CD4-positive, alpha-beta T cell treated with Interleukin-12 subunit alpha and Interleukin-12 subunit beta, for 1 hour (primary cell): ENCODE measurements at regions not wholly inside any gene's neighbourhood (a gene's known extent, or its start where the extent isn't known, plus 50 kb on each side); places are given as distances from the start of the nearest gene placed in this dataset.

ENCODE experiments used
- DNase-seq: peaks from one replicate; pipeline ENCODE4 v3.0.0-alpha.2; 2020

GRCh38 chr4:62288808-62289541, 1088.8 kb downstream of the ADGRL3 start:
- DNase-seq = no peak

GRCh38 chr4:62285026-62285425, 1084.9 kb downstream of the ADGRL3 start:
- DNase-seq = no peak

GRCh38 chr4:62279689-62280088, 1079.6 kb downstream of the ADGRL3 start:
- DNase-seq = no peak

GRCh38 chr4:62275470-62275869, 1075.3 kb downstream of the ADGRL3 start:
- DNase-seq = no peak

- no peak for DNase-seq
These were observed 1074.7 kb downstream of the ADGRL3 start for GRCh38 chr4:62274782-62275181.

- no peak for DNase-seq
These were observed 1071.0 kb downstream of the ADGRL3 start for GRCh38 chr4:62271107-62271506.

- DNase-seq = no peak
These were observed 1069.8 kb downstream of the ADGRL3 start for GRCh38 chr4:62269918-62270317.

GRCh38 chr4:62263454-62263853, 1063.3 kb downstream of the ADGRL3 start:
- DNase-seq = no peak

- DNase-seq = no peak
These were observed 1062.5 kb downstream of the ADGRL3 start for GRCh38 chr4:62262676-62263075.

GRCh38 chr4:62260254-62260653, 1060.1 kb downstream of the ADGRL3 start:
- no peak for DNase-seq

- DNase-seq = no peak
These were observed 1056.4 kb downstream of the ADGRL3 start for GRCh38 chr4:62256479-62256878.

GRCh38 chr4:62252728-62253127, 1052.6 kb downstream of the ADGRL3 start:
- DNase-seq = no peak

GRCh38 chr4:62250100-62250499, 1050.0 kb downstream of the ADGRL3 start:
- DNase-seq = no peak

GRCh38 chr4:62243895-62244294, 1043.8 kb downstream of the ADGRL3 start:
- DNase-seq = no peak

- DNase-seq = no peak
These were observed 1035.8 kb downstream of the ADGRL3 start for GRCh38 chr4:62235911-62236310.

- DNase-seq = no peak
These were observed 1032.7 kb downstream of the ADGRL3 start for GRCh38 chr4:62232814-62233213.

GRCh38 chr4:62231994-62232393, 1031.9 kb downstream of the ADGRL3 start:
- DNase-seq = no peak

- DNase-seq = no peak
These were observed 1026.0 kb downstream of the ADGRL3 start for GRCh38 chr4:62226082-62226481.

- no peak for DNase-seq
These were observed 1022.0 kb downstream of the ADGRL3 start for GRCh38 chr4:62222121-62222520.

- DNase-seq = no peak
These were observed 1010.4 kb downstream of the ADGRL3 start for GRCh38 chr4:62210486-62210885.

- DNase-seq = no peak
These were observed 1009.8 kb downstream of the ADGRL3 start for GRCh38 chr4:62209757-62210485.

GRCh38 chr4:62208921-62209320, 1008.8 kb downstream of the ADGRL3 start:
- DNase-seq = no peak

- DNase-seq = no peak
These were observed 1004.0 kb downstream of the ADGRL3 start for GRCh38 chr4:62204136-62204535.

GRCh38 chr4:62199291-62199810, 999.2 kb downstream of the ADGRL3 start:
- DNase-seq = no peak
